ENCODE measurements at regions not wholly inside any gene's neighbourhood (a gene's known extent, or its start where the extent isn't known, plus 50 kb on each side); places are given as distances from the start of the nearest gene placed in this dataset.

DNA sequence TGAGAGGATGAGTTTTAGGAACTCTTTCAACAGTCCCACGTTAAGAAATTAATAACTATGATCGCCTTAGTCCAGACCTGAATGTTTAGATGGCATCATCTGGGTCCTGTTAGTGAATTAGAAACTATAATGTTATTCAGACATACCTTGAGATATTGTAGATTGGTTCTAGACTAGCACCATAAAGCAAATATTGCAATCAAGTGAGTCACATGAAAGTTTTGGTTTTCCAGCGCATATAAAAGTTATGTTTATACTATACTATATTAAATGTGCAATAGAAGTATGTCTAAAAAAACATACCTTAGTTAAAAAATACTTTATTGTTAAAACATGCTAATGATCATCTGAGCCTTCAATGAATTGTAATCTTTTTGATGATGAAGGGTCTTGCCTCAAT lies 106.6 kb upstream of the ATP2B1 start:
- intact Hi-C loops (cut with DNase I; ENCODE audit: low total_unique reads), result no loop called here
- no peaks in the 10 kb centered on the region for H3K36me3 ChIP-seq
- H3K27ac ChIP-seq, result no peak overlapping the region
- TF ChIP-seq POLR2A (IDR thresholded peaks at IDR 0.05) (no peak), EP300 (IDR thresholded peaks at IDR 0.05) (no peak), POLR2AphosphoS5 (IDR thresholded peaks at IDR 0.05) (no peak)
- TF ChIP-seq, protein P1, sequence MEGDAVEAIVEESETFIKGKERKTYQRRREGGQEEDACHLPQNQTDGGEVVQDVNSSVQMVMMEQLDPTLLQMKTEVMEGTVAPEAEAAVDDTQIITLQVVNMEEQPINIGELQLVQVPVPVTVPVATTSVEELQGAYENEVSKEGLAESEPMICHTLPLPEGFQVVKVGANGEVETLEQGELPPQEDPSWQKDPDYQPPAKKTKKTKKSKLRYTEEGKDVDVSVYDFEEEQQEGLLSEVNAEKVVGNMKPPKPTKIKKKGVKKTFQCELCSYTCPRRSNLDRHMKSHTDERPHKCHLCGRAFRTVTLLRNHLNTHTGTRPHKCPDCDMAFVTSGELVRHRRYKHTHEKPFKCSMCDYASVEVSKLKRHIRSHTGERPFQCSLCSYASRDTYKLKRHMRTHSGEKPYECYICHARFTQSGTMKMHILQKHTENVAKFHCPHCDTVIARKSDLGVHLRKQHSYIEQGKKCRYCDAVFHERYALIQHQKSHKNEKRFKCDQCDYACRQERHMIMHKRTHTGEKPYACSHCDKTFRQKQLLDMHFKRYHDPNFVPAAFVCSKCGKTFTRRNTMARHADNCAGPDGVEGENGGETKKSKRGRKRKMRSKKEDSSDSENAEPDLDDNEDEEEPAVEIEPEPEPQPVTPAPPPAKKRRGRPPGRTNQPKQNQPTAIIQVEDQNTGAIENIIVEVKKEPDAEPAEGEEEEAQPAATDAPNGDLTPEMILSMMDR (IDR thresholded peaks at IDR 0.05), result no peak
- H3K4me3 ChIP-seq, result no peak overlapping the region
- no peaks in the 10 kb centered on the region for H3K27me3 ChIP-seq
- H3K4me1 ChIP-seq, result no peaks in the 10 kb centered on the region
- H3K9me3 ChIP-seq, result no peaks in the 10 kb centered on the region
- DNase-seq, result no peak
- WGBS, 5 donors, result 90 to 93% (median 92%) methylated on average over 3 of the region's 3 CpGs

DNA sequence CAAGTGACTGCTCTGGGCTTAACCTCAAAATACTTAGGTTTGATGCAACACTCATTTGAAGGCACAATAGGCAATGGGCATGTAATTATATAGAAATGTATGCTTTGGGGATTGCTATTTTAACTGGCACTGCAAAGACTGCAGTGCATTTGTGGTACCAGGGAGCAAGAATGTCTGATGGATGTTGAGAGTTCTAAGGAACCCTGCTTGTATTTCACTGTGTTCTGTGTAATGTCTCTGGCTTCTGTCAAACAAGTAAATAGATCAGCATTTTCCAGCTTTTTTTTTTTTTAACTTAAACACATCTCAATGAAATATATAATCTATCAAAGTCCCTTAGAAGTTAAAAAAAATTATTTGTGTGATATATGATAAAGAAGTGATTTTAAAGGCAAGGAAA lies 94.8 kb upstream of the ATP2B1 start:
- Histone ChIP-seq H3K9me3 (no peaks in the 10 kb centered on the region), H3K4me3 (no peak overlapping the region), H3K27me3 (no peaks in the 10 kb centered on the region), H3K36me3 (no peaks in the 10 kb centered on the region), H3K27ac (no peak overlapping the region), H3K4me1 (no peaks in the 10 kb centered on the region)
- TF ChIP-seq POLR2AphosphoS5 (IDR thresholded peaks at IDR 0.05) (no peak), EP300 (IDR thresholded peaks at IDR 0.05) (no peak), POLR2A (IDR thresholded peaks at IDR 0.05) (no peak)
- TF ChIP-seq, protein P1 (IDR thresholded peaks at IDR 0.05), result no peak
- no peak for DNase-seq
- intact Hi-C loops (cut with DNase I; ENCODE audit: low total_unique reads), result no loop called here

DNA sequence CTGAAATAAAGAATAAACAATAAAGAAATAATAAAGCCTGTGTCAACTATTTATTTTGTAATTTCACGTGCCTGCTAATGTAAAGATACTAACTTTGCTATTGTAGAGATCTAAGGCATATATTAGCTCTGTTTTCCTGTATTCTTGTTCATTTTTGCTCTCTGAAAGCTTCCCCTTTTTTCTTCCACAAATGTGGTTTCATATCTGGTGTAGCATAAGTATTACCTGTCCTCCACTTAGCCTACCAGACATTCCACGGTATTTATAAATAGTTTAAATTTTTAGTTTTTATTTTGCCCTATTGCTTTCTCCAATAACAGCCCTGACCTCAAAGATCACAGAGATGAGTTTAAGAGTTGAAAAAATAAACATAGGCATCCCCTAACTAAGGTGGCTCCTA lies 92.6 kb upstream of the ATP2B1 start:
- H3K4me3 ChIP-seq, result no peak overlapping the region
- no peak overlapping the region for H3K27ac ChIP-seq
- no peaks in the 10 kb centered on the region for H3K36me3 ChIP-seq
- intact Hi-C loops (cut with DNase I; ENCODE audit: low total_unique reads), result no loop called here
- TF ChIP-seq EP300 (IDR thresholded peaks at IDR 0.05), result no peak
- TF ChIP-seq, protein P1 (IDR thresholded peaks at IDR 0.05), result no peak
- no peak for TF ChIP-seq POLR2AphosphoS5 (IDR thresholded peaks at IDR 0.05)
- TF ChIP-seq POLR2A (IDR thresholded peaks at IDR 0.05), result no peak
- no peaks in the 10 kb centered on the region for H3K27me3 ChIP-seq
- H3K9me3 ChIP-seq, result no peaks in the 10 kb centered on the region
- DNase-seq, result no peak
- H3K4me1 ChIP-seq, result no peaks in the 10 kb centered on the region
- WGBS, 5 donors, result 67 to 69% (median 68%) methylated on average over 2 of the region's 2 CpGs

DNA sequence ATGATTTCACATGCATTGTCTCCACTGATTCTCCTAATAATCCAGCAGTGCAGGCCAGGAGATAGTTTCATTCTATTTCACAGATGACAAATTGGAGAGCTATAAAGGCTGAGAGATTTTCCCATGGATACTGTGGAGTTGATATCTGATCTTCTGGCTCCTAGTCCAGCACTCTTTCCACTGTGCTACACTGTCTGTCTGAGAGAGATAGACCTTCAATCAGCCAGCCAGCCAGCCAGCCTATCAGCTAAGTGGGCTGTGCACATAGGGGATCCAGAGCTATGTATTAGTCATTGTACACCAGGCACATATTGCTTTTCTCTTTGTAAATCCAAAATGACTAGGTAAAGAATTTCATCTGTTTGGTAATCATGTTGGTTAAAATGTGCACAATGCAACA lies 91.8 kb upstream of the ATP2B1 start:
- intact Hi-C loops (cut with DNase I; ENCODE audit: low total_unique reads), result no loop called here
- TF ChIP-seq, protein P1 (IDR thresholded peaks at IDR 0.05), result no peak
- TF ChIP-seq POLR2A (IDR thresholded peaks at IDR 0.05) (no peak), EP300 (IDR thresholded peaks at IDR 0.05) (no peak), POLR2AphosphoS5 (IDR thresholded peaks at IDR 0.05) (no peak)
- Histone ChIP-seq H3K4me3 (no peak overlapping the region), H3K27ac (no peak overlapping the region), H3K4me1 (no peaks in the 10 kb centered on the region), H3K27me3 (no peaks in the 10 kb centered on the region), H3K36me3 (no peaks in the 10 kb centered on the region), H3K9me3 (no peaks in the 10 kb centered on the region)
- no peak for DNase-seq

DNA sequence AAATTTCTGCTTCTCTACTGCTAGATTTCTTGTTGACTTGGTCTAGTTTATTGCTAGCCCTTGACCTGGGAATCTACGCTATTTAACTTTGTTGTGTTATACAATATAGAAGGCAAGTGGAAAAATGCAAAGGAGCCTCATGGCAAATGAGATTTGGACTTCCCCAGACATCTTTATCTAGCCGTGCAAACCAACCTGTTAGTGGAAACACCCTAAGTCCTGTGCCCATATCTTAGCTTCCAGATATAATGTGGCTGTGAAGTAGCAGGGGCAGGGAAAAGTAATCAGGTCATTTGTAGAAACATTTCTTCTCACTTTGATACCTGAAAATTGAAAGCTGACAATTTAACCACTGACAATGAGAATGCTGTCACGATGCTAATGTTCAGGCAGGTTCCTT lies 90.7 kb upstream of the ATP2B1 start:
- Histone ChIP-seq H3K27ac (no peak overlapping the region), H3K4me1 (no peaks in the 10 kb centered on the region), H3K27me3 (no peaks in the 10 kb centered on the region), H3K9me3 (no peaks in the 10 kb centered on the region), H3K4me3 (no peak overlapping the region), H3K36me3 (no peaks in the 10 kb centered on the region)
- DNase-seq, result no peak
- intact Hi-C loops (cut with DNase I; ENCODE audit: low total_unique reads), result no loop called here
- WGBS, 5 donors, result 50 to 76% (median 59%) methylated on average over 3 of the region's 3 CpGs
- TF ChIP-seq POLR2A (IDR thresholded peaks at IDR 0.05), result no peak
- TF ChIP-seq, protein P1 (IDR thresholded peaks at IDR 0.05), result no peak
- TF ChIP-seq POLR2AphosphoS5 (IDR thresholded peaks at IDR 0.05), result no peak
- no peak for TF ChIP-seq EP300 (IDR thresholded peaks at IDR 0.05)

Data from stomach (tissue), 8 donors.